Activated naive CD8-positive, alpha-beta T cell treated with anti-CD3 and anti-CD28 coated beads, Interleukin-2, amount 50 U/mL, for 16 hours (primary cell): ENCODE measurements at regions not wholly inside any gene's neighbourhood (a gene's known extent, or its start where the extent isn't known, plus 50 kb on each side); places are given as distances from the start of the nearest gene placed in this dataset.
"Not testable (repeated sequence)": the region's sequence is repeated elsewhere in the genome, so short reads cannot be mapped to it uniquely, and the experiment has no call there.

Source experiments
- DNase-seq: peaks from one replicate; pipeline ENCODE4 v3.0.0-alpha.2; 2020; ENCODE audit warnings: low read depth, low spot score

GRCh38 chr13:99741960-99742359 is 229.6 kb downstream of the ZIC5 start:
- no peak for DNase-seq

DNA sequence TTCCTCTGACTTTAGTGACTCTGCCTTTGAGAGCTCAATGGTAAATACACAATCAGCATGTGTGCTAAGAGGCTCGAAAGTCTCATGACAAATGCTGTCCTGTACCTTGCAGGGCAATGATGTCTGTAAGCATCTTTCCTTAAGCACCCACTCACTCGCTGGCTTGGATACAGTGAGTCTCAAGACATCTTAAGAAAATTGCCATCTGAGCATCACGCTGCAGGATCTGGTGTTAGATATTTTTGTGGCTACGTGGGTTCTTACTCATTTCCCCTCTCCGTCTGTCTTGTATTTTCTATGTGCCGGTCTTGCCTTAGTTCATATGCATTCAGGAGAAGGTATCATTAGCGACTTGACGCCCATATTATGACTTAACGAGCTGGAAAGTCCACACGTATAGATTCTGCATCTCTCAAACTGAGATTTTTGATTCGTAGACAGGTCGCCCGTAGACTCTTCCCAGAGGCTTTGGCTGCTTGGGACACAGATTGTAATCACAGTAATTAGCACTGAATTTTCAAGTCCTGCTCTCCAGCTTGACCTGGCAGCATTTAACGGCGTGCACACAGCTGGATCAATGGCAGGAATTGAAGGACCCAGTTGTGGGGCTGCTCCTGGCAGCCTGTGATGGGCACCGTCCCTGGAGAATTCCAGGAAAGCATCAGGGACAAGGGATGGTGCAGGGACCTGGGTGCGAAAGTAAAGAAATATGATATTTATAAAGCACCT is 231.2 kb downstream of the ZIC5 start:
- DNase-seq, result no peak

DNA sequence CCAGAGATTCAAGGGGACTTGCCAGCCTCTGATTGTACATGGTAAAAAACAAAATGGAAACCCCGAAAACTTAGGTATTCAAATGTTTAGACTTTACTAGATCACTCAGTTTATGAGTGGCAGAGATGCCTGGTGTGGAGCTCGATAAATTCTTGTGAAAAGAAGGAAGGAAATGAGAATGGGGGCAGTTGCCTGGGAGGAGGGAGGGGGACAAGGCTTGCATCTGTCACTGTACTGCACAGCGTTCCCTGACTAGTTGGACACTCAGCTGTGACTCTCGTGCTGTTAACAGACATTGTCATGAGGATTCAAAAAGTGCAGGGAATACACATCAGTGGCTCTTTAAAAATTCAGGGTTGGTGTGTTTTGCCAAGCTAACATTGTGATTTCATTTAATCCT is 232.9 kb downstream of the ZIC5 start:
- DNase-seq, result no peak

GRCh38 chr13:99737481-99738245 is 233.9 kb downstream of the ZIC5 start:
- DNase-seq, result no peak

DNA sequence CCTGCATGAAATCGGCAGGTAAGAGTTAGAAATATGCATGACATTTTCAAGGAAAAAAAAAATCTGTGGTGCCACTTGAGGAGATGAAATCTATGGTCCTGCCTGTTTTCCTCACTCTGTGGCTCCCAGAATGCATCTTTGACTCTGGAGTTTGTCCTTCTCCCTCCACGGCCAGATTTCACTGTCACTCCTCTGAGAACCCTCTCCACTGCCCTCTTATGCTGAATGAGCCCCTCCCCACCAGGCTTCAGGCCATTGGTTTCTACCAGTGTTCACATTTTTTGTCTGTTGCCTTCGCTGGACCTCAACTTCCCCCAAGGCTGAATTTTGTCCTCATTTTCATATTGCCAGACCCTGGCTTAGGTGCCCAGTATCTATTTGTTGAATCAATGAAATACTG is 235.0 kb downstream of the ZIC5 start:
- DNase-seq, result no peak

DNA sequence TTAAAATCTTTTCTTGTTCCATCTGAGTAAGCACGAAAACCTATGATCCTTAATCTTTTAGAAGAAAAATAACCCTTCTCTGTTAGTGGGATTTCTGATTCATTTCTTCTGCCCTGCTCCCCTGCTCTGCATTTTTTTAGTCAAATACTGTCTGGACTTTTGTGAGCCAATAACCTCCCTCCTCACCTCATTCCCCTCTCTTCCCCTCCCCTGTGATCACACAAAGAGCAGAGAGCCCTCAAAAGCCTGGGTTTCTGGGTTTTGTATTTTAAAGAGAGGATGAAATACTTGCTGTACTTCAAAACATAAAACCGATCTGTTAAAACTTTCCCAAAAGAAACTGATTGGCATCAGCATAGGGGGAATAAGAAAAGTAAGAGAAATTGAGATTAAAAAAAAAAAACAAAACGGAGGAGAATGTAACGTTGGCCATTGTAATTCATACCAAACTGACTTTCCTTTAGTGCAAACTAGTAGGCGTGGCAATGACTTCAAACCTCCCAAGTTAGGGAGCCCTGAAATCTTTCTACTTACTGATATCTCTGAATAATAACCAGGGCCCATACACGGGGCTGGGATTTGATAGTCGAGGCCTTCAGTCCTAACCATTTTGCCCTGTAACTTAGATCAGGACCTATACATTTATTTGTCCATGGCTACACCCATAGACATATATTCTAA is 232.9 kb downstream of the TM9SF2 start:
- DNase-seq, result no peak

GRCh38 chr13:99733346-99733745 is 232.1 kb downstream of the TM9SF2 start:
- DNase-seq, result no peak

DNA sequence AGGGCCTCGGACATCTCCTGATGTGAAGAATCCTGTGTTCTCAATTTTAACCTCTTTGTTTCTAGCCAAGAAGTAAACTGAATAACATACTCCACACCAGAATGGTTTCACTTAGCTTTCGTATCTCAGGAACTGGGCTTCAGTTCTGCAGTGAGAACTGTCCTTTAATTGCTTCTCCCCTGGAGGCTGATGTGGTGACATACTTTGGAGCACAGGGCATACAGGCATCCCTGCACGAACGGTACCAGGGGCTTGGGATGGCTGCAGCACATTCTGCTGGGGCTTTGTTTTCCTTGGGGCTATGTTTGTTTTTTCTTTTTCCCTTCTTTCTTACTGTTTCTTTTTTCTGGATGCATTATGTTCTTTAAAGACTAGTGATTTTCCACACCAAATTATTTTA is 230.5 kb downstream of the TM9SF2 start:
- DNase-seq, result no peak

GRCh38 chr13:99730403-99730802 is 229.1 kb downstream of the TM9SF2 start:
- no peak for DNase-seq

GRCh38 chr13:99729745-99730144 is 228.5 kb downstream of the TM9SF2 start:
- DNase-seq, result no peak

DNA sequence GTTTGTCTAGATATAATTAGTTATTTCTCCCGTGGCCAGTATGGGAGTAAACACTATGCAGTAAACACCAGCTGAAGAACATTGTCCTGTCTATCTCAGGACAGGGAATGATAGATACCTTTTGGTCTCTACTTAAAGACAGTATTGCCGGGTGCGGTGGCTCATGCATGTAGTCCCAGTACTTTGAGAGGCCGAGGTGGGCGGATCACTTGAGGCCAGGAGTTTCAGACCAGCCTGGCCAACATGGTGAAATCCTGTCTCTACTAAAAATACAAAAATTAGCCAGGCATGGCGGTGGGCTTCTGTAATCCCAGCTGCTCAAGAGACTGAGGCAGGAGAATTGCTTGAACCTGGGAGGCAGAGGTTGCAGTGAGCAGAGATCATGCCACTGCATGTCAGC is 226.4 kb downstream of the TM9SF2 start:
- not testable (repeated sequence) for DNase-seq

DNA sequence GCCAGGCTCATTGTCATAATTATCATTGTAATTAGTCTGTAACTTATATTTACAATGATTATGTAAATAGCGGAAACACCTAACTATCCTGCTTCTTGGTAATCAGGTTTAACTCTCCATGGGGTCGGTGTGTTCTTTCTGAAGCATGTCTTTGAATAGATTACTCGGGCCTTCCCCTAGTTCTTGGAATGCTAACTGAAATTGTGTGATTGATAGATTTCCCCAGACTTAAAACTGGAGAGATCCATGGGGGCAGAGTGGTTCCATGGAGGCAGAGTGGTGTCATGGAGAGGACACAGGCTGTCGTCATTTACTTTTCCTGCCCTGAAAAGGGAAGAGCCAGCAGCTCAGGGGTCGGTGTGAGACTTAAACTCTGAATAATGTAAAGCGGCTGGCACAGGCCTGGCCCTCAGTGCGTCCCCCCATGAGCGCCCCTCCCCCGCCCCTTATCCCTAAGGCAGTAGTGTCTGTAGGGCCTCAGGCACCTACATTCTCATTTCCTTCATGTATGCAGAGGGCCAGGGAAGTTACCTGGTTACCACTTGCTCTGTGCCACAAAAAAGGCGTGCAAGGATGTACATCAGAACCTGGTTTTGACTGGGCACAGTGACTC is 225.1 kb downstream of the TM9SF2 start:
- DNase-seq, result no peak

- no peak for DNase-seq
Measured at GRCh38 chr13:99725644-99726043, 224.4 kb downstream of the TM9SF2 start.

DNA sequence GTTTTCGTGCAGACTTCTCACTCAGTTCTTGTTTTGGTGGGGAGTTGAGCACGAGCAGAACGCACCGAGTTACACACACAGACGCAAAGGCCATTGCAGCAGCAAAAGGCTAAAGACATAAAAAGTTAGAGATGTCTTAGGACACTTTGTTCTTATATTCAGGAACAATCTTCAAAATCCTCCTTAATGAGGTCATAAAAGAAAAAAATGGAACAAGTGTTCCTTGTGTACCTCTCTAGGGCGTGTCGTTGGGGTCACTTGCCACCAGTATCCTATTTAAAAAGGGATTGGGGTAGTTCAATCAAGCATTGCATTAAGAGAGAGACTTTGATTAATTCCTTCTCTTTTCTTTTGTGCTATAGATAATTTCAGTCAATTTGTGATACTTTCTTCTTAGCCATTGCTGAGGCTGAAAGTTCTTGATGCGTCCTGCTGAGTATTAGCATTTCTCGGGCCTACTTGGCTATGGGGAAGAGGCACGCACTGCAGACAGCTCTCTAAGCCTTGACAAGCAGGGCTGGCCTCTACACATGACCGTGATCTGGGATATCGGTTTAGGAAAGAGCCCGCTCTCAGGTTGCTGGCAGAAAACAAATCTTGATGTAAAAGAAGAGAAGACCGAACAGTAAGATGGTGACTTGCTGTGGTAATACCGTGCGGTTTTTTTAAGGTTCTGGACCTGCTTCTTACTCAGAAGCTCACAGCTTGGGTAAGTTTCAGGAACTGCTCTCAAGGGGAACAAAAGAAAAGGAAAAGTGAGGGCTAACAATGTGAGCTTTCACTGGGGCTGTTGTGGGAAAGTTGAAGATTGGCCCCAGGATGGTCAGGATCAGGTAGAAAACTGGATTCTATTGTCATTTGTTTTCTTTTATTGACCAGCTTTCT is 223.6 kb downstream of the TM9SF2 start:
- no peak for DNase-seq

GRCh38 chr13:99723878-99724277 is 222.6 kb downstream of the TM9SF2 start:
- no peak for DNase-seq

DNA sequence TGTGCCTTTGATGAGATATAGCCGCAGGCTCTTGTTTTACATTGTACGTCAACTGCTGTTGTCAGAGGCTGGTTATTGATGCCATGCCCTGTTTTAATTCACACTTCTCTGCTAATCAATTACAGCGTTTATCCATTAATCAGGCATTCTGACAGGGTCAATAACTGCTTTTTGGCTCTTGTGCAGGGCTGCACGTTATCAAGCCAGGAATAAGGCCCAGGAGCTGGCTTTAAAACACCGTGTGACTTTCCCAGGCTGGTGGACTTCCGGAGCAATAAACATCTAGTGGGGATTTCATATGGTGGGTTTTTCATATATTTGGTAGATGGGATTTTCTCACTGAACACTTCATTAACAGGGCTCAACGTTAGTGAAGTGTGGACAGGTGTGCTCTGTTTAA is 221.7 kb downstream of the TM9SF2 start:
- no peak for DNase-seq

- no peak for DNase-seq
Measured at GRCh38 chr13:99722338-99722818, 221.1 kb downstream of the TM9SF2 start.

DNA sequence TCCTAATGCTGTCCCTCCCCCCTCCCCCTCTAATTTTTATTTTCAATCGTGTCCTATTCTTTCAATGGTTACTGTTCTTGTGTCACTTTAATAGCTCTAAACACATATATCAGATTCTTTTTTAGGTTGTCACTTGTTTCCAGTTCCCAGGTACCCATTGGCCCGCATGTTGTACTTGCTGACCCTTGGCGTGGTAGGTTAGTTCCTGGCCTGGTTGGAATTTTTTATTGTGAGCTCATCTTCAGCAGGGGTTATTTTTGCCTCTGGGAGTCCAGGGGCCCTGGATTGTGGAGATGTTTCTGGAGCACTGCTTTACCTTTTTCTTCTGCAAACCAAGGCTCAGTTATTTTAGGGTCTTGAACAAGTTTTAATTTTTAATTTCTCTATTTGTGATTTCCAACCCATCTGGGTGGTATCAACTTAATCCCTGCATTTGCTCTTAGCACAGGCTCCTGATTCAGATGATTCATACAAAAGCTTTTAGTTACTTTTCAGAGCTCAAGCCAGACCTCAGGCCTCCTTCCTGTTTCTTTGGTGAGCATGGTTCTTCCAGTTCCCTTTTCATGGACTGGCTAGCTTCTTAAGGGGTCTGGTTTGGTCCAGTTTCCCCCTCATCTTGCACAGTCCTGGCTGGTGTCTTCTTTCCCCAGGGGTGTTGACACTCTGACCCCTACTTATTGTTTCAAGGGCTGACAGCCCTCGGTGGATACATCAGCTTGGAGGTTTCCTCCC is 220.5 kb downstream of the TM9SF2 start:
- no peak for DNase-seq

DNA sequence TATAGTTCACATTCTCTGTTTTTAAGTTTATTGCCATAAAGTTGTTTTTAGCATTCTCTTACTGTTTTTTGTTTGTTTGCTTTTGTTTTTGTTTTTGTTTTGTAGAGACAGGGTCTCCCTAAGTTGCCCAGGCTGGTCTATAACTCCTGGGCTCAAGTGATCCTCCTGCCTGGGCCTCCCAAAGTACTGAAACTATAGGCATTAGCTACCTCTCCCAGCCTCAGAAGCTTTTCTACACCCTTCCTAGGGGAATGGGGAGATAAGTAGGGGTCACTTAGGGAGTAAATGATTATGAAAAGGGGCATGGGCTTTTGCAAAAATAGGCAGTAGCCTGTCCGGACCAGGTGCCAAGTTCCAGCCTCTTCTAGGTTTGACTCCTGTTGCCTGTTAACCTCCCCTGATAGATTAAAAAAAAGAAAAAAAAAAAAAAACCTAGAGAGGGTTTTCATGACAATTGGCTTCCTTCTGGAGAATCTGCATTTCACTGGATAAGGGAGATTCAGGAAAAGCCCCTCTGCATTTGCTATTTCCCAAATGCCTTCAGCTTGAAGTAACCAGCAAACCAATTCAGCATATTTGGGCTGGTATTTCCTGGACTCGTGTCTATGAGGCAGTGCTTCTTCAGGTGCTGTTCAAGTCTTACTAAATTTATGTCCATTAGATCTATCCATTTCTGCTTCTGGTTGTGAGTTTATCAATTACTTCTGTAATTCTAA is 216.8 kb downstream of the TM9SF2 start:
- DNase-seq, result no peak

DNA sequence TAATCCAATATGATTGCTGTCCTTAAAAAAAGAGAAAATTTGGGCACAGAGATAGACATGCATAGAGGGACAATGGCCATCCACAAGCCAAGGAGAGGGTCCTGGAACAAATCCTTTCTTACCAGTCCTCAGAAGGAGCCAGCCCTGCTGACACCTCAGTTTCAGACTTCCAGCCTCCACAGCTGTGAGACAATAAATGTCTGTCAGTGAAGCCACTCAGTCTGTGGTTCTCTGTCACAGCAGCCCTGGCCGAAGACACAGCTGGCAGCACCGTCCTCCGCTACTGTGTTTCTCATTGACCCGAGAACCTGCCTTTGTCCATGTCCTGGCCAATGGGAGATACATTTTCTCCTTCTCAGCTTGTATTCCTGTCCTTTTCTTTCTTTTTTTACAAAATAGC is 207.9 kb downstream of the TM9SF2 start:
- no peak for DNase-seq
